IMR-90 (cell line): ENCODE measurements at regions not wholly inside any gene's neighbourhood (a gene's known extent, or its start where the extent isn't known, plus 50 kb on each side); places are given as distances from the start of the nearest gene placed in this dataset.

Experiments
- ATAC-seq: fragments of 200-7000 bp; cut with Tn5 transposase; 2 replicates; pipeline ENCODE4 v1.9.1; 2020; ENCODE audit warnings: low read depth, mild to moderate bottlenecking, moderate library complexity
- BruUV-seq: library from RNA; stranded (reverse); fragments of 400-500 nt; replicated peaks from 2 replicates; lab custom pipeline; 2021; lab: Mats Ljungman, UMichigan
- CTCF ChIA-PET: fragments of 300-600 bp; formaldehyde crosslinking; extraction: SDS; loops from one replicate; lab custom pipeline; 2021; ENCODE audit warnings: antibody characterized with exemption; lab: Yijun Ruan, JAX
- POLR2A ChIA-PET: fragments of 300-600 bp; sonication (Branson Sonifier 250); formaldehyde crosslinking; loops from one replicate; lab custom pipeline; 2022; ENCODE audit warnings: antibody characterized with exemption; ENCODE audit not compliant: unreplicated experiment; lab: Charles Lee
- DNase-seq: peaks from one replicate; pipeline ENCODE4 v3.0.0; 2013
- H2AFZ ChIP-seq: replicated peaks from 2 replicates; pipeline ENCODE3; 2013; ENCODE audit warnings: low read length, mild to moderate bottlenecking; ENCODE audit not compliant: poor library complexity
- H2AK5ac ChIP-seq: 2 replicates; pipeline ENCODE4 v1.6.1; 2013; ENCODE audit warnings: low read depth, low read length, inconsistent platforms
- H2AK9ac ChIP-seq: replicated peaks from 2 replicates; pipeline ENCODE3; 2013; ENCODE audit warnings: mild to moderate bottlenecking, low read depth, low read length, moderate library complexity; ENCODE audit not compliant: poor library complexity
- H2BK120ac ChIP-seq: 2 replicates; pipeline ENCODE4 v1.6.1; 2013; ENCODE audit warnings: low read depth, low read length, inconsistent platforms
- H2BK15ac ChIP-seq: 3 replicates; pipeline ENCODE4 v1.6.1; 2013; ENCODE audit warnings: low read depth, low read length, inconsistent platforms
- H2BK20ac ChIP-seq: 2 replicates; pipeline ENCODE4 v1.6.1; 2013; ENCODE audit warnings: low read depth, mild to moderate bottlenecking, inconsistent platforms, low read length, moderate library complexity
- H2BK5ac ChIP-seq: 2 replicates; pipeline ENCODE4 v1.6.1; 2013; ENCODE audit warnings: mild to moderate bottlenecking, low read depth, low read length, inconsistent platforms; ENCODE audit not compliant: poor library complexity, severe bottlenecking
- H3K14ac ChIP-seq: replicated peaks from 2 replicates; pipeline ENCODE4 v1.6.1; 2013; ENCODE audit warnings: low read depth, low read length, inconsistent platforms
- H3K18ac ChIP-seq: 2 replicates; pipeline ENCODE4 v1.6.1; 2013; ENCODE audit warnings: low read depth, low read length, control low read depth
- H3K23ac ChIP-seq: 2 replicates; pipeline ENCODE4 v1.6.1; 2013; ENCODE audit warnings: low read depth, low read length, inconsistent platforms
- H3K27ac ChIP-seq: 2 replicates; pipeline ENCODE4 v1.5.1; 2013; ENCODE audit warnings: mild to moderate bottlenecking, control low read depth, low read length; ENCODE audit not compliant: insufficient read depth
- H3K27me3 ChIP-seq: 2 replicates; pipeline ENCODE4 v1.6.1; 2013; ENCODE audit warnings: low read length; ENCODE audit not compliant: control insufficient read depth, insufficient read depth
- H3K36me3 ChIP-seq: 2 replicates; pipeline ENCODE4 v1.6.1; 2013; ENCODE audit warnings: low read length, mixed read lengths; ENCODE audit not compliant: control insufficient read depth, insufficient read depth
- H3K4ac ChIP-seq: 2 replicates; pipeline ENCODE4 v1.6.1; 2013; ENCODE audit warnings: low read depth, low read length, inconsistent platforms
- H3K4me1 ChIP-seq: 2 replicates; pipeline ENCODE4 v1.6.1; 2013; ENCODE audit warnings: low read length, mixed read lengths; ENCODE audit not compliant: control insufficient read depth, insufficient read depth
- H3K4me2 ChIP-seq: 2 replicates; pipeline ENCODE4 v1.6.1; 2013; ENCODE audit warnings: low read depth, mild to moderate bottlenecking, control low read depth, low read length, moderate library complexity
- H3K4me3 ChIP-seq: 2 replicates; pipeline ENCODE4 v1.5.1; 2013; ENCODE audit warnings: low read depth, mild to moderate bottlenecking, control low read depth, low read length, moderate library complexity; ENCODE audit not compliant: insufficient read depth
- H3K56ac ChIP-seq: 2 replicates; pipeline ENCODE4 v1.6.1; 2013; ENCODE audit warnings: low read length, inconsistent platforms; ENCODE audit not compliant: insufficient read depth; ENCODE audit errors: extremely low read depth
- H3K79me1 ChIP-seq, 2 experiments: 2 replicates each; pipeline ENCODE4 v1.6.1; 2013; ENCODE audit warnings: low read length in 2 of 2, inconsistent platforms in 1 of 2, low read depth in 1 of 2
- H3K9ac ChIP-seq: 2 replicates; pipeline ENCODE4 v1.6.1; 2013; ENCODE audit warnings: low read depth, low read length, control low read depth
- H3K9me1 ChIP-seq: 2 replicates; pipeline ENCODE4 v1.6.1; 2013; ENCODE audit warnings: low read length, inconsistent platforms; ENCODE audit not compliant: insufficient read depth
- H3K9me3 ChIP-seq: 2 replicates; pipeline ENCODE4 v1.6.1; 2013; ENCODE audit warnings: low read length; ENCODE audit not compliant: control insufficient read depth, insufficient read depth
- H4K20me1 ChIP-seq: 2 replicates; pipeline ENCODE4 v1.6.1; 2013; ENCODE audit warnings: low read length, inconsistent platforms; ENCODE audit not compliant: insufficient read depth
- H4K5ac ChIP-seq: 2 replicates; pipeline ENCODE4 v1.6.1; 2013; ENCODE audit warnings: mild to moderate bottlenecking, low read depth, low read length, control low read depth
- H4K8ac ChIP-seq, 2 experiments: 2 replicates each; pipeline ENCODE4 v1.6.1; 2013; ENCODE audit warnings: low read depth in 2 of 2, low read length in 2 of 2, control low read depth in 1 of 2, inconsistent platforms in 1 of 2
- H4K91ac ChIP-seq: 2 replicates; pipeline ENCODE4 v1.6.1; 2013; ENCODE audit warnings: low read depth, low read length, inconsistent platforms; ENCODE audit not compliant: insufficient read depth
- FOS ChIP-seq: fragments of 150-350 bp; IDR thresholded peaks from 2 replicates; pipeline ENCODE4 v1.6.1; 2016; ENCODE audit warnings: low read depth, low read length
- MXI1 ChIP-seq: IDR thresholded peaks from 2 replicates; pipeline ENCODE4 v1.6.1; 2012; ENCODE audit warnings: low read depth, mild to moderate bottlenecking, low read length, moderate library complexity, borderline replicate concordance
- USF2 ChIP-seq: fragments of 150-350 bp; IDR thresholded peaks from 2 replicates; pipeline ENCODE4 v1.6.1; 2017; ENCODE audit warnings: mild to moderate bottlenecking, antibody characterized with exemption, low read length, low read depth
- WGBS, 2 experiments: methylation state at CpG; one replicate each; pipeline versions ENCODE4 v1.1.5 to v1.1.7; 2013; ENCODE audit warnings: missing lambda C conversion rate in 2 of 2; ENCODE audit not compliant: insufficient read length in 1 of 2; ENCODE audit errors: extremely low coverage in 2 of 2; 5-methylcytosine and 5-hydroxymethylcytosine counted together
- dilution Hi-C: fragments of 300-500 bp; cut with HindIII; formaldehyde crosslinking; loops from one replicate; pipeline ENCODE4 v1.14.3; 2018; ENCODE audit warnings: low sequenced_read_pairs; ENCODE audit not compliant: unreplicated experiment
- in situ Hi-C: fragments of 300-500 bp; cut with MboI; formaldehyde crosslinking; loops from 3 replicates; pipeline ENCODE4 v1.14.3; 2019; ENCODE audit warnings: low sequenced_read_pairs, inconsistent platforms, mixed read lengths
- intact Hi-C: fragments of 100-400 bp; cut with micrococcal nuclease; formaldehyde crosslinking; loops from 2 replicates; pipeline ENCODE4 v1.10.0; 2022

- no peaks in the 10 kb centered on the region for H3K79me1 ChIP-seq
- TF ChIP-seq MXI1 (no peak), FOS (no peak), USF2 (no peak)
- no peaks in the 10 kb centered on the region for H3K9me1 ChIP-seq
- no peak overlapping the region for H3K4me3 ChIP-seq
- BruUV-seq: no TSS peak
- H3K4me1 ChIP-seq: no peaks in the 10 kb centered on the region
- no peaks in the 10 kb centered on the region for H3K36me3 ChIP-seq
- WGBS, 2 experiments: no CpG with 5 or more reads among the region's 2 CpGs
- H3K27ac ChIP-seq: no peak overlapping the region
- H4K8ac ChIP-seq: no peak overlapping the region
- ChIA-PET CTCF (no interaction called here), POLR2A (no interaction called here)
- H2BK20ac ChIP-seq: no peak overlapping the region
- DNase-seq (no peak), ATAC-seq (no peak)
- intact Hi-C loops (no loop called here), dilution Hi-C loops (no loop called here), in situ Hi-C loops (no loop called here)
- H3K56ac ChIP-seq: no peak overlapping the region
- H2BK15ac ChIP-seq: no peak overlapping the region
- H3K4me2 ChIP-seq: no peak overlapping the region
- H2BK5ac ChIP-seq: no peak overlapping the region
- H4K91ac ChIP-seq: no peak overlapping the region
- peaks cover 4% of the 10 kb centered on the region for H3K9me3 ChIP-seq
- no peaks in the 10 kb centered on the region for H4K20me1 ChIP-seq
- no peak overlapping the region for H3K18ac ChIP-seq
- no peak overlapping the region for H3K14ac ChIP-seq
- no peak overlapping the region for H2AFZ ChIP-seq
- no peak overlapping the region for H2AK5ac ChIP-seq
- no peak overlapping the region for H4K5ac ChIP-seq
- H3K9ac ChIP-seq: no peak overlapping the region
- no peak overlapping the region for H2BK120ac ChIP-seq
- H3K23ac ChIP-seq: no peak overlapping the region
- H3K27me3 ChIP-seq: no peaks in the 10 kb centered on the region
- no peak overlapping the region for H3K4ac ChIP-seq
- no peak overlapping the region for H2AK9ac ChIP-seq
Observed at GRCh38 chr14:82438436-82438835, 904.8 kb upstream of the SEL1L start.
